ENCODE measurements at regions not wholly inside any gene's neighbourhood (a gene's known extent, or its start where the extent isn't known, plus 50 kb on each side); places are given as distances from the start of the nearest gene placed in this dataset.
"Not testable (repeated sequence)": the region's sequence is repeated elsewhere in the genome, so short reads cannot be mapped to it uniquely, and the experiment has no call there.

DNA sequence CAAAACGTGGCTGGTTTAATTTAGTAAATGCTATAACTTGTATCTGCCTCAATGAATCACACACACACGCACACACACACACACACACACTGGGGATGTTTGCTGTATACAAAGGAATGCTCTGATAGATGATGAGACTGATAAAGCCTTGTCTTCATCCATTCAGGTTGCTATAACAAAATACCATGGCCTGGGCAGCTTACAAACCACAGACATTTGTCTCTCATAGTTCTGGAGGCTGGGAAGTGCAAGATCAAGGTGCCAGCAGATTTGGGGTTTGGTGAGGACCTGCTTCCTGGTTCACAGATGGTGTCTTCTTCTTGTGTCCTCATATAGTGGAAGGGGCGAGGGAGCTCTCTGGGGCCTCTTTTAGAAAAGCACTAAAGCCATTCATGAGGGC, 149.5 kb upstream of the HDAC4 start:
- Histone ChIP-seq H3K4me1 (no peaks in the 10 kb centered on the region), H3K27me3 (peaks cover 0 to 27% (median 2%) of the 10 kb centered on the region in 9 donors), H3K27ac (no peak overlapping the region), H3K36me3 (no peaks in the 10 kb centered on the region), H3K9me3 (no peaks in the 10 kb centered on the region), H3K4me3 (no peak overlapping the region)
- whole genome bisulfite sequencing, 4 donors, result 47 to 77% (median 50%) methylated on average over 2 to 3 of the region's 3 CpGs
- ATAC-seq, result no peak
- TF ChIP-seq CTCF (IDR thresholded peaks at IDR 0.05) (no peak), POLR2A (IDR thresholded peaks at IDR 0.05) (no peak)
- no peak for DNase-seq
- intact Hi-C loops (cut with DNase I), result no loop called here

DNA sequence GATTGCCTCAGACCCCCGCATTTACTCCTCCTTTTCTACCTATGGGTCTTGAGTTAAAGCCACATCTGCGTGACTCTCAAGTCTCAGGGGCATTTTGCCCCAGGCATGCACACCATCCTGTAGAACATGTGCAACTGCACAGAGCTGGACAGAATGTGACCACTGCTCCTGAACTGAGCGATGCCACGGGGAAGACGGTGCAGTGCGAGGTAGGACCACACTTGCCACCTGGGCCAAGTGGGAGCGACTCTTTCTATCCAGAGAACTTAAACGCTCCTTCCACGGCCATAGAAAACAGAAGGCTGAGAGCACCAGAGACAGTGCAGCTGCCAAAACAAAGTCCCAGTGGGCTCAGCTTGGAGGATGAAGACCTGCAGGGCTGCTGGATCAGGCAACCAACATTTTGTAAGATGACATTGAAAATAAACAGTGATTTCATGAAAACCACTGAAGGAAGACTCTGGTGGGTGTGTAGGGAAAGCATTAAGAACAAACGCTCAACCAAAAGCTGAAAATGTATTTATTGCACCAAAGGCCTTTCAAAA, 149.0 kb upstream of the HDAC4 start:
- no peak for DNase-seq
- no peaks in the 10 kb centered on the region for H3K36me3 ChIP-seq
- intact Hi-C loops (cut with DNase I), result no loop called here
- H3K4me1 ChIP-seq, result no peaks in the 10 kb centered on the region
- ATAC-seq, result no peak
- H3K27me3 ChIP-seq, result peaks cover 0 to 30% (median 2%) of the 10 kb centered on the region in 9 donors
- H3K27ac ChIP-seq, result no peak overlapping the region
- TF ChIP-seq CTCF (IDR thresholded peaks at IDR 0.05) (no peak), POLR2A (IDR thresholded peaks at IDR 0.05) (no peak)
- H3K9me3 ChIP-seq, result no peaks in the 10 kb centered on the region
- 68 to 83% (median 74%) methylated on average over 10 of the region's 10 CpGs for WGBS, 4 donors
- H3K4me3 ChIP-seq, result no peak overlapping the region

DNA sequence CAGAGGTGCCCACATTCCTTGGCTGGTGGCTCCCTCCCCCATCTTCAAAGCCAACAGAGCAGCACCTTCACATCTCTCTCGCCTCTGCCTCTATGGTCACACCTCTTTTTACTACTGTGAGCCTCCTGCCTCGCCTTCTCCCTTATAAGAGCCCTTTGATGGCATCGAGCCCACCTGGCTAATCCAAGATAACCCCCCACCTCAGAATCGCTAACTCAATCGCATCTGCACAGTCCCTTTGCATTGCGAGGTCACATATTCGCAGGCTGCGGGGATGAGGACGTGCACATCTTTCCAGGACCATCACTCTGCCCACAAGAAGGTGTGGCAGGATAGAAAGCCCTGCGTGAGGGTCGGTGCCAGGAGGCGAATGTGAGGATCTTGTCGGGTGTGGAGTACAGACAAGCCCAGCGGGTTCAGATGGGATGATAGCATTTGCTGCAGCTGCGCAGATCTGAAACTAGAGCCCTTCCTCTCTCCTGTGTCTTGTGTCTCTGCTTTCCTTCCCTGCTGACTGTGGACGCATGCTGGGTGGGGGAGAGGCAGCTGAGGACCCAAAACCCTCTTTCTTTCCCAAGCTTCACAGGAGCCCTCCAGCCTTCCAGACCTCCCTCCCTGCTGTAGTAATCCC, 148.3 kb upstream of the HDAC4 start:
- no peak overlapping the region for H3K27ac ChIP-seq
- H3K27me3 ChIP-seq, result peaks cover 0 to 30% (median 2%) of the 10 kb centered on the region in 9 donors

GRCh38 chr2:239548451-239548871, 147.6 kb upstream of the HDAC4 start:
- H3K9me3 ChIP-seq, result no peaks in the 10 kb centered on the region
- no peaks in the 10 kb centered on the region for H3K36me3 ChIP-seq
- ATAC-seq (no peak), DNase-seq (peak in 1 of 5 donors; percentile 35)
- TF ChIP-seq CTCF (IDR thresholded peaks at IDR 0.05), result no peak
- TF ChIP-seq POLR2A (IDR thresholded peaks at IDR 0.05), result no peak
- H3K27ac ChIP-seq, result no peak overlapping the region
- no peaks in the 10 kb centered on the region for H3K4me1 ChIP-seq
- H3K27me3 ChIP-seq, result peaks cover 0 to 30% (median 2%) of the 10 kb centered on the region in 9 donors
- H3K4me3 ChIP-seq, result no peak overlapping the region
- intact Hi-C loops (cut with DNase I), result no loop called here
- WGBS, 4 donors, result 83 to 87% (median 85%) methylated on average over 12 of the region's 12 CpGs

More for the DNA sequence above, 148.3 kb upstream of the HDAC4 start:
- no peaks in the 10 kb centered on the region for H3K9me3 ChIP-seq
- H3K36me3 ChIP-seq, result no peaks in the 10 kb centered on the region
- no peak overlapping the region for H3K4me3 ChIP-seq
- 83 to 86% (median 85%) methylated on average over 16 of the region's 16 CpGs for WGBS, 4 donors
- ATAC-seq (no peak), DNase-seq (no peak)
- TF ChIP-seq POLR2A (IDR thresholded peaks at IDR 0.05), result no peak
- no peak for TF ChIP-seq CTCF (IDR thresholded peaks at IDR 0.05)
- intact Hi-C loops (cut with DNase I), result no loop called here
- H3K4me1 ChIP-seq, result no peaks in the 10 kb centered on the region

GRCh38 chr2:239547140-239547539, 146.3 kb upstream of the HDAC4 start:
- DNase-seq; H3K36me3 ChIP-seq; intact Hi-C loops (cut with DNase I); H3K27ac ChIP-seq; H3K4me1 ChIP-seq; ATAC-seq; H3K4me3 ChIP-seq; H3K9me3 ChIP-seq: not testable (repeated sequence)
- peaks cover 0 to 29% (median 2%) of the 10 kb centered on the region in 9 donors for H3K27me3 ChIP-seq
- 91 to 95% (median 92%) methylated on average over 3 of the region's 3 CpGs for WGBS, 4 donors
